HG03039 (cell line): ENCODE measurements at regions not wholly inside any gene's neighbourhood (a gene's known extent, or its start where the extent isn't known, plus 50 kb on each side); places are given as distances from the start of the nearest gene placed in this dataset.
A peak's percentile ranks its signal among the peaks of the same experiment; 100 is the strongest.

Experiments
- ATAC-seq: cut with Tn5 transposase; IDR thresholded peaks from one replicate; pipeline ENCODE4 v1.9.1; 2021; ENCODE audit warnings: mild to moderate bottlenecking, moderate library complexity; ENCODE audit not compliant: unreplicated experiment

- ATAC-seq = no peak
These were observed 372.8 kb upstream of the DUSP10 start for GRCh38 chr1:222114536-222115156.

GRCh38 chr1:222109836-222110235 lies 367.9 kb upstream of the DUSP10 start:
- no peak for ATAC-seq

- no peak for ATAC-seq
These were observed 366.1 kb upstream of the DUSP10 start for GRCh38 chr1:222107975-222108374.

- ATAC-seq = no peak
These were observed 365.4 kb upstream of the DUSP10 start for GRCh38 chr1:222107267-222107666.

- ATAC-seq = no peak
These were observed 364.5 kb upstream of the DUSP10 start for GRCh38 chr1:222106377-222106776.

GRCh38 chr1:222105861-222106260 lies 364.0 kb upstream of the DUSP10 start:
- ATAC-seq = no peak

GRCh38 chr1:222105393-222105737 lies 363.5 kb upstream of the DUSP10 start:
- no peak for ATAC-seq

- no peak for ATAC-seq
These were observed 363.0 kb upstream of the DUSP10 start for GRCh38 chr1:222104694-222105392.

GRCh38 chr1:222104097-222104496 lies 362.2 kb upstream of the DUSP10 start:
- no peak for ATAC-seq

GRCh38 chr1:222099746-222100145 lies 357.9 kb upstream of the DUSP10 start:
- no peak for ATAC-seq

- no peak for ATAC-seq
These were observed 356.5 kb upstream of the DUSP10 start for GRCh38 chr1:222098404-222098803.

- no peak for ATAC-seq
These were observed 355.7 kb upstream of the DUSP10 start for GRCh38 chr1:222097588-222097987.

- ATAC-seq = no peak
These were observed 355.0 kb upstream of the DUSP10 start for GRCh38 chr1:222096883-222097282.

- no peak for ATAC-seq
These were observed 354.5 kb upstream of the DUSP10 start for GRCh38 chr1:222096476-222096772.

- ATAC-seq = peak; percentile 75
These were observed 354.0 kb upstream of the DUSP10 start for GRCh38 chr1:222095606-222096475.

GRCh38 chr1:222093518-222093917 lies 351.6 kb upstream of the DUSP10 start:
- ATAC-seq = no peak

- no peak for ATAC-seq
These were observed 348.2 kb upstream of the DUSP10 start for GRCh38 chr1:222090103-222090502.

GRCh38 chr1:222087221-222087920 lies 345.5 kb upstream of the DUSP10 start:
- no peak for ATAC-seq

GRCh38 chr1:222084996-222085395 lies 343.1 kb upstream of the DUSP10 start:
- ATAC-seq = no peak

- no peak for ATAC-seq
These were observed 342.2 kb upstream of the DUSP10 start for GRCh38 chr1:222084048-222084447.

GRCh38 chr1:222081859-222082258 lies 340.0 kb upstream of the DUSP10 start:
- no peak for ATAC-seq
